MM.1S (cell line): ENCODE measurements at regions not wholly inside any gene's neighbourhood (a gene's known extent, or its start where the extent isn't known, plus 50 kb on each side); places are given as distances from the start of the nearest gene placed in this dataset.

Source experiments
- DNase-seq: peaks from one replicate; pipeline ENCODE4 v3.0.0-alpha.2; 2015
- H2AFZ ChIP-seq: fragments of 300-600 bp; sonication (generic); 2 replicates; pipeline ENCODE4 v1.6.0; 2016; ENCODE audit warnings: antibody characterized with exemption, low read length
- H3F3A ChIP-seq: fragments of 300-600 bp; sonication (generic); 2 replicates; pipeline ENCODE4 v1.6.1; 2016; ENCODE audit warnings: mild to moderate bottlenecking, antibody characterized with exemption, low read length, moderate library complexity, mixed read lengths; ENCODE audit not compliant: insufficient read depth
- H3K27ac ChIP-seq: fragments of 300-600 bp; sonication (generic); 2 replicates; pipeline ENCODE4 v1.5.1; 2016; ENCODE audit warnings: mild to moderate bottlenecking, low read length
- H3K27me3 ChIP-seq: fragments of 300-600 bp; sonication (generic); replicated peaks from 2 replicates; pipeline ENCODE4 v1.6.0; 2016; ENCODE audit warnings: low read length; ENCODE audit not compliant: insufficient read depth
- H3K36me3 ChIP-seq: fragments of 300-600 bp; sonication (generic); replicated peaks from 2 replicates; pipeline ENCODE4 v1.6.1; 2016; ENCODE audit warnings: mild to moderate bottlenecking, low read length, mixed read lengths; ENCODE audit not compliant: insufficient read depth
- H3K4me1 ChIP-seq: fragments of 300-600 bp; sonication (generic); 2 replicates; pipeline ENCODE4 v1.6.1; 2016; ENCODE audit warnings: low read length, mixed read lengths
- H3K4me2 ChIP-seq: fragments of 300-600 bp; sonication (generic); 2 replicates; pipeline ENCODE4 v1.6.0; 2016; ENCODE audit warnings: low read depth, low read length
- H3K4me3 ChIP-seq: fragments of 300-600 bp; sonication (generic); 2 replicates; pipeline ENCODE4 v1.5.1; 2016; ENCODE audit warnings: low read length, mixed read lengths
- H3K79me2 ChIP-seq: fragments of 300-600 bp; sonication (generic); 2 replicates; pipeline ENCODE4 v1.6.1; 2016; ENCODE audit warnings: mixed run types, low read length, mixed read lengths
- H3K9ac ChIP-seq: fragments of 300-600 bp; sonication (generic); 2 replicates; pipeline ENCODE4 v1.6.1; 2016; ENCODE audit warnings: low read length, mixed read lengths
- H3K9me2 ChIP-seq: fragments of 300-600 bp; sonication (generic); replicated peaks from 2 replicates; pipeline ENCODE4 v1.6.1; 2016; ENCODE audit warnings: mild to moderate bottlenecking, low read length, mixed read lengths; ENCODE audit not compliant: insufficient read depth
- H3K9me3 ChIP-seq: fragments of 300-600 bp; sonication (generic); replicated peaks from 2 replicates; pipeline ENCODE4 v1.6.1; 2016; ENCODE audit warnings: mild to moderate bottlenecking, low read length, mixed read lengths; ENCODE audit not compliant: insufficient read depth
- H4K20me1 ChIP-seq: fragments of 300-600 bp; sonication (generic); 2 replicates; pipeline ENCODE4 v1.6.1; 2016; ENCODE audit warnings: mild to moderate bottlenecking, low read length, moderate library complexity, mixed read lengths; ENCODE audit not compliant: insufficient read depth
- EZH2 ChIP-seq: fragments of 300-600 bp; sonication (generic); optimal IDR thresholded peaks from 2 replicates; pipeline ENCODE3; 2017; ENCODE audit warnings: low read depth, mild to moderate bottlenecking, antibody characterized with exemption, low read length, mixed read lengths
- EZH2phosphoT487 ChIP-seq: fragments of 300-600 bp; sonication (generic); IDR thresholded peaks from 2 replicates; pipeline ENCODE4 v1.6.1; 2018; ENCODE audit warnings: antibody characterized with exemption, low read length
- TF ChIP-seq, protein P1 (sequence below): fragments of 300-600 bp; sonication (generic); IDR thresholded peaks from 2 replicates; pipeline ENCODE4 v1.5.1; 2016; ENCODE audit warnings: antibody characterized with exemption, low read length, mixed read lengths

DNA sequence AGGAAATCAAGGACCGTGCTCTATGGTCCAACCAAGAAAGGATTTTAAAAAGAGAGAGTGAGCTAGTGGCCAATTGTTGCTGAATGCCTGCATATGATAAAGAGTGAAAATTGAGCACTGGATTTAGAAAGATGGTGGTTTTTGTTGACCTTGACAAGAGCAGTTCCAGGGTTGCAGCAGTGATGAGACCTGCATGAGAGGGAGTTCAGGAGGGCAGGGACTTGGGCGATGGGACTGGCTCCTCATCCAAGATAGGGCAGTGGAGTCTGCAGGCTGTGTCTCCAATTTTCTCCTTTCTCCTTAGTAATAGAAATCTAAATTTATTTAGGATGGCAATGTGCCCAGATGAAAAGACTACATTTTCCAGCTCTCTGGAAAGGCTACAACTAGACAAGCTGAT is 94.0 kb upstream of the B3GAT1 start:
- H3F3A ChIP-seq = no peaks in the 10 kb centered on the region
- no peak overlapping the region for H3K4me3 ChIP-seq
- H4K20me1 ChIP-seq = no peaks in the 10 kb centered on the region
- H3K27ac ChIP-seq = no peak overlapping the region
- H2AFZ ChIP-seq = no peak overlapping the region
- no peaks in the 10 kb centered on the region for H3K9me3 ChIP-seq
- no peaks in the 10 kb centered on the region for H3K9me2 ChIP-seq
- H3K79me2 ChIP-seq = no peaks in the 10 kb centered on the region
- no peaks in the 10 kb centered on the region for H3K36me3 ChIP-seq
- no peaks in the 10 kb centered on the region for H3K27me3 ChIP-seq
- no peaks in the 10 kb centered on the region for H3K4me1 ChIP-seq
- TF ChIP-seq EZH2 = no peak
- no peak for TF ChIP-seq EZH2phosphoT487
- TF ChIP-seq, protein P1, sequence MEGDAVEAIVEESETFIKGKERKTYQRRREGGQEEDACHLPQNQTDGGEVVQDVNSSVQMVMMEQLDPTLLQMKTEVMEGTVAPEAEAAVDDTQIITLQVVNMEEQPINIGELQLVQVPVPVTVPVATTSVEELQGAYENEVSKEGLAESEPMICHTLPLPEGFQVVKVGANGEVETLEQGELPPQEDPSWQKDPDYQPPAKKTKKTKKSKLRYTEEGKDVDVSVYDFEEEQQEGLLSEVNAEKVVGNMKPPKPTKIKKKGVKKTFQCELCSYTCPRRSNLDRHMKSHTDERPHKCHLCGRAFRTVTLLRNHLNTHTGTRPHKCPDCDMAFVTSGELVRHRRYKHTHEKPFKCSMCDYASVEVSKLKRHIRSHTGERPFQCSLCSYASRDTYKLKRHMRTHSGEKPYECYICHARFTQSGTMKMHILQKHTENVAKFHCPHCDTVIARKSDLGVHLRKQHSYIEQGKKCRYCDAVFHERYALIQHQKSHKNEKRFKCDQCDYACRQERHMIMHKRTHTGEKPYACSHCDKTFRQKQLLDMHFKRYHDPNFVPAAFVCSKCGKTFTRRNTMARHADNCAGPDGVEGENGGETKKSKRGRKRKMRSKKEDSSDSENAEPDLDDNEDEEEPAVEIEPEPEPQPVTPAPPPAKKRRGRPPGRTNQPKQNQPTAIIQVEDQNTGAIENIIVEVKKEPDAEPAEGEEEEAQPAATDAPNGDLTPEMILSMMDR = no peak
- no peak overlapping the region for H3K4me2 ChIP-seq
- no peak overlapping the region for H3K9ac ChIP-seq
- DNase-seq = no peak

DNA sequence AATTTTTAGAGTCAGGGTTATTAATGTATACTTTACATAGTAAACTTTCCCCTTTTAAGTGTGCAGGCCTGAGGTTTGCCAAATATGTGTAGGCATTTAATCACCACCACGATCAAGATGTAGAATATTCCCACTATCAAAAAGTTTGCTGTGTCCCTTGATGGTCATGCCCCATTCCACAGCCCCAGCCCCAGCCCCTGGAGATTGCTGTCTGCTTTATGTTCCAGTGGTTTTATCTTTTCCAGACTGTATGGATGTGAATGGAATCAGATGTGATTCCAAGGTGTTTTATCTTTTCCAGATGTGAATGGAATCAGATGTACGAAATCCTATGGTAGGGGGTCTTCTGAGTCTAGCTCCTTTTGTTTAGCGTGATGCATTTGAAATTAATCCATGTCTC is 93.1 kb upstream of the B3GAT1 start:
- no peak overlapping the region for H3K4me3 ChIP-seq
- H3K9me2 ChIP-seq = no peaks in the 10 kb centered on the region
- H3K9ac ChIP-seq = no peak overlapping the region
- no peaks in the 10 kb centered on the region for H3K27me3 ChIP-seq
- H3K4me2 ChIP-seq = no peak overlapping the region
- no peaks in the 10 kb centered on the region for H3K36me3 ChIP-seq
- no peaks in the 10 kb centered on the region for H3K79me2 ChIP-seq
- no peak overlapping the region for H3K27ac ChIP-seq
- H3K4me1 ChIP-seq = no peaks in the 10 kb centered on the region
- DNase-seq = no peak
- no peaks in the 10 kb centered on the region for H3K9me3 ChIP-seq
- no peaks in the 10 kb centered on the region for H3F3A ChIP-seq
- no peak overlapping the region for H2AFZ ChIP-seq
- TF ChIP-seq EZH2 (no peak), EZH2phosphoT487 (no peak)
- TF ChIP-seq, protein P1 = no peak
- no peaks in the 10 kb centered on the region for H4K20me1 ChIP-seq

DNA sequence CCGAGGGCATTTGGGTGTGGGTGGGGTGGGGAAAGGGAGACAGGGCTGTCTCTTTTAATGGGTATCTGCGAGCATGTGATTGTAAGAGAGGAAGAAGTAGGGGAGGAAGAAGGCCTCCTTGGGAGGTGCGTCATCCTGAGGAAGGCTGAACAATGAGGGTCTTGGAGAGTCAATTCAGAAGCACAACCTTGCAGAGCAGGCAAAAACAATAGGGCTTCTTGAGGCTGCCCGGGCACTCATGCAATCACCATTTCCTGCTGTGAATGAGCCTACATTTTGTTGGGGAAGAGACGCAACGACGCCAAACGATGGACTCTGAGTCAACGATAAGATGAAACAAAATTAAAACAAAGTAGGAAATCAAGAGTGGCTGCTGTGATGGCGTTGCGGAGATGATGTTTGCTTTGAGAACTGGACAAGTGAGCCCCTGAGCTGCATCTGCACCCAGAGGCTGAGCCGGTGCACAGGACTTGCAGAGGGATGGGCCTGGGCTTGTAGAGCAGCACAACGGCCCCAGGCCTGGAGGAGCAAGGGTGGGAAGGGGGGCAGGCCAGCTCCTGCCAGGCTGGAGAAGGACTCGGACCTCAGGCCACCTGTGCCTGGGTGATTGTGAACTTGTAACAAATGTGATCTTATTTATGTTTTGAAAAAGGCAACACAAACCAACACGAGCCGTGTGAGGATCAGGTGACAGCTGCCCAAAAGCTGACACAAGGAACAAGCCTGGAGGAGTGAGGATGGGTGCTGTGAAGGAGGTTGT is 92.3 kb upstream of the B3GAT1 start:
- Histone ChIP-seq H4K20me1 (no peaks in the 10 kb centered on the region), H3K36me3 (no peaks in the 10 kb centered on the region), H3K27ac (no peak overlapping the region), H3K4me1 (no peaks in the 10 kb centered on the region), H3K9me3 (no peaks in the 10 kb centered on the region), H3F3A (no peaks in the 10 kb centered on the region), H3K79me2 (no peaks in the 10 kb centered on the region), H3K27me3 (no peaks in the 10 kb centered on the region), H2AFZ (no peak overlapping the region), H3K9me2 (no peaks in the 10 kb centered on the region), H3K9ac (no peak overlapping the region), H3K4me3 (no peak overlapping the region), H3K4me2 (no peak overlapping the region)
- TF ChIP-seq, protein P1 = no peak
- TF ChIP-seq EZH2 = no peak
- DNase-seq = no peak
